ENCODE measurements at regions not wholly inside any gene's neighbourhood (a gene's known extent, or its start where the extent isn't known, plus 50 kb on each side); places are given as distances from the start of the nearest gene placed in this dataset.

DNA sequence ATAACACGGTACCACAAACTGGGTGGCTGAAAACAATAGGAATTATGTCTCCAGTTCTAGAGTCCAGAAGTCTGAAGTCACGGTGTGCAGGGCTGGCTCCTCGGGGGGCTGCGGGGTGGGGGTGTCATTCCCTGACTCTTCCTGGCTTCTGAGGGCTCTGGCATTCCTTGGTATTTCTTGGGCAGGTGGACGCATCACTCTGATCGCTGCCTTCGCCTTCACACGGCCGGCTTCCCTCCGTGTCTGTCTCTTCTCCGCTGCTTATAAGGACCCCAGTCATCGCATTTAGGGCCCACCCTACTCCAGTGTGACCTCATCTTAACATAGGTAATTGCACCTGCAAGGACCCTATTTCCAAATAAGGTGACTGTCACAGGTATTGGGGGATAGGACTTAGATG lies 134.6 kb downstream of the CPZ start:
- DNase-seq: no peak
- WGBS, 2 donors: 67 to 84% methylated on average over 12 of the region's 12 CpGs
- H3K4me3 ChIP-seq: no peak overlapping the region
- TF ChIP-seq, protein P1, sequence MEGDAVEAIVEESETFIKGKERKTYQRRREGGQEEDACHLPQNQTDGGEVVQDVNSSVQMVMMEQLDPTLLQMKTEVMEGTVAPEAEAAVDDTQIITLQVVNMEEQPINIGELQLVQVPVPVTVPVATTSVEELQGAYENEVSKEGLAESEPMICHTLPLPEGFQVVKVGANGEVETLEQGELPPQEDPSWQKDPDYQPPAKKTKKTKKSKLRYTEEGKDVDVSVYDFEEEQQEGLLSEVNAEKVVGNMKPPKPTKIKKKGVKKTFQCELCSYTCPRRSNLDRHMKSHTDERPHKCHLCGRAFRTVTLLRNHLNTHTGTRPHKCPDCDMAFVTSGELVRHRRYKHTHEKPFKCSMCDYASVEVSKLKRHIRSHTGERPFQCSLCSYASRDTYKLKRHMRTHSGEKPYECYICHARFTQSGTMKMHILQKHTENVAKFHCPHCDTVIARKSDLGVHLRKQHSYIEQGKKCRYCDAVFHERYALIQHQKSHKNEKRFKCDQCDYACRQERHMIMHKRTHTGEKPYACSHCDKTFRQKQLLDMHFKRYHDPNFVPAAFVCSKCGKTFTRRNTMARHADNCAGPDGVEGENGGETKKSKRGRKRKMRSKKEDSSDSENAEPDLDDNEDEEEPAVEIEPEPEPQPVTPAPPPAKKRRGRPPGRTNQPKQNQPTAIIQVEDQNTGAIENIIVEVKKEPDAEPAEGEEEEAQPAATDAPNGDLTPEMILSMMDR (IDR thresholded peaks at IDR 0.05; ENCODE audit: control extremely low read depth, extremely low read depth): no peak
- H3K27me3 ChIP-seq (ENCODE audit: control insufficient read depth in 3 of 3, insufficient read depth in 3 of 3, low read length in 2 of 3): peaks cover 5 to 19% (median 6%) of the 10 kb centered on the region in 3 donors
- no peaks in the 10 kb centered on the region for H3K4me1 ChIP-seq (ENCODE audit: control insufficient read depth in 5 of 5, insufficient read depth in 5 of 5, low read length in 5 of 5)
- no peak overlapping the region for H3K27ac ChIP-seq (ENCODE audit: low read depth in 1 of 2, low read length in 1 of 2)
- H3K36me3 ChIP-seq (ENCODE audit: control insufficient read depth in 4 of 4, insufficient read depth in 4 of 4, low read length in 4 of 4): no peaks in the 10 kb centered on the region
- ATAC-seq (ENCODE audit: insufficient read depth, low FRiP score): no peak
- H3K9me3 ChIP-seq (ENCODE audit: control insufficient read depth in 4 of 4, insufficient read depth in 3 of 4, low read length in 3 of 4): peaks cover 0 to 13% (median 0%) of the 10 kb centered on the region in 4 donors
- H3K9ac ChIP-seq (ENCODE audit: insufficient read depth in 1 of 2, low read length in 2 of 2): no peak overlapping the region

DNA sequence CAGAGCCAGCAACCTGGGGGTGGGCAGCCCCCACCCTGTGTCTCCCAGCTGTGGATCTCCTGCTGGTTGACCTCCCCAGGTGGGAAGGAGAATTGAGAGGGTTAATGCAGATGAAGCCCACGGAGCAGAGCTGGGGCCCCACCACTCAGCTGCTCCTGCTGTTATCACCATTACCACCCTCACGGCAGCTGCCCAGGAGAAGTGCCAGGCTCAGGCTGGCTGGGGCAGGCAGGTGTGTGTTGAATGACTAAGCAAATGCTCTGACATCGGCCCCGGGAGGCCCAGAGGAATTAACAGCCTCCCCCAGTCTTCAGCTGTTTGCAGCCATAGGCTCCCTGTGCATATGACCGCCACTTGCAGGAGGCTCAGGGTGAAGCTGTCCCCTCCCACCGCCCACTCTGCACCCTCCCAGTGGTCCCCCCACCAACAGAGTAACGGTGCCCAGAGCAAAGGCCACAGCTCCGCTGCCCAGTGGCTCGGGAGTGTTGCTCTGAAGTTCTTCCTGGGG lies 133.8 kb downstream of the CPZ start:
- no peak overlapping the region for H3K27ac ChIP-seq (ENCODE audit: low read depth in 1 of 2, low read length in 1 of 2)
- H3K9ac ChIP-seq (ENCODE audit: insufficient read depth in 1 of 2, low read length in 2 of 2): no peak overlapping the region
- WGBS, 2 donors: 37 to 51% methylated on average over 9 of the region's 9 CpGs
- DNase-seq: no peak
- peaks cover 0 to 6% (median 0%) of the 10 kb centered on the region in 4 donors for H3K9me3 ChIP-seq (ENCODE audit: control insufficient read depth in 4 of 4, insufficient read depth in 3 of 4, low read length in 3 of 4)
- no peak for ATAC-seq (ENCODE audit: insufficient read depth, low FRiP score)
- H3K4me1 ChIP-seq (ENCODE audit: control insufficient read depth in 5 of 5, insufficient read depth in 5 of 5, low read length in 5 of 5): no peaks in the 10 kb centered on the region
- TF ChIP-seq, protein P1 (IDR thresholded peaks at IDR 0.05; ENCODE audit: control extremely low read depth, extremely low read depth): no peak
- H3K36me3 ChIP-seq (ENCODE audit: control insufficient read depth in 4 of 4, insufficient read depth in 4 of 4, low read length in 4 of 4): no peaks in the 10 kb centered on the region
- H3K4me3 ChIP-seq: no peak overlapping the region
- H3K27me3 ChIP-seq (ENCODE audit: control insufficient read depth in 3 of 3, insufficient read depth in 3 of 3, low read length in 2 of 3): peaks cover 5 to 19% (median 6%) of the 10 kb centered on the region in 3 donors

DNA sequence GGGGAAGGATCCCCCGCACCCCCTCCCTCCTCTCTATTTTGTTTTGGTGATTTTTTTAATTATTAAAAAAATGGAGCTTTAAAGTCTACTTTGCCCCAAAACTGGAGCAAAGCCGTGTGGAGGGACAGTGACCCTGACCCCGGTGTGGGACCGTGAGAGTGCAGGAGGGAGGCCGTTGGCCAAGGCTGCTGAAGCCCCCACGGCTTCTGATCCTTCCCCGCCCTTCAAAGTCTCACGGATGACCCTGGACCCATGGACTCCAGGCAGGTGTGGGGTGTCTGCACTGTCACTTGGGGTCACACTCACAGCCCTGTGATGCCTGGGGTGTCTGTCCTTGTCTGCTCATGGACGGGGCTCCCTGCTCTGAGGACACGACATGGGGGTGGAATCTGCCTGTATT lies 133.3 kb downstream of the CPZ start:
- Histone ChIP-seq H3K9ac (ENCODE audit: insufficient read depth in 1 of 2, low read length in 2 of 2) (no peak overlapping the region), H3K27me3 (ENCODE audit: control insufficient read depth in 3 of 3, insufficient read depth in 3 of 3, low read length in 2 of 3) (peaks cover 5 to 19% (median 6%) of the 10 kb centered on the region in 3 donors), H3K36me3 (ENCODE audit: control insufficient read depth in 4 of 4, insufficient read depth in 4 of 4, low read length in 4 of 4) (no peaks in the 10 kb centered on the region), H3K4me3 (no peak overlapping the region), H3K9me3 (ENCODE audit: control insufficient read depth in 4 of 4, insufficient read depth in 3 of 4, low read length in 3 of 4) (peaks cover 0 to 6% (median 0%) of the 10 kb centered on the region in 4 donors), H3K27ac (ENCODE audit: low read depth in 1 of 2, low read length in 1 of 2) (no peak overlapping the region), H3K4me1 (ENCODE audit: control insufficient read depth in 5 of 5, insufficient read depth in 5 of 5, low read length in 5 of 5) (no peaks in the 10 kb centered on the region)
- 61 to 83% methylated on average over 9 to 10 of the region's 10 CpGs for WGBS, 2 donors
- DNase-seq (no peak), ATAC-seq (ENCODE audit: insufficient read depth, low FRiP score) (no peak)
- TF ChIP-seq, protein P1 (IDR thresholded peaks at IDR 0.05; ENCODE audit: control extremely low read depth, extremely low read depth): no peak

Data from lung (tissue), 11 donors.